CD4-positive, alpha-beta T cell (primary cell): ENCODE measurements at regions not wholly inside any gene's neighbourhood (a gene's known extent, or its start where the extent isn't known, plus 50 kb on each side); places are given as distances from the start of the nearest gene placed in this dataset.
"Not testable (repeated sequence)": the region's sequence is repeated elsewhere in the genome, so short reads cannot be mapped to it uniquely, and the experiment has no call there.

Experiments
- ATAC-seq: fragments of 200-7000 bp; cut with Tn5 transposase; one replicate; pipeline ENCODE4 v1.10.0; 2022; ENCODE audit warnings: mild to moderate bottlenecking; ENCODE audit not compliant: poor library complexity
- CTCF ChIA-PET: fragments of 350-600 bp; sonication (Branson Sonifier 250); formaldehyde crosslinking; loops from one replicate; lab custom pipeline; 2021; ENCODE audit warnings: antibody characterized with exemption, inconsistent platforms; lab: Charles Lee
- POLR2A ChIA-PET: fragments of 350-600 bp; sonication (Branson Sonifier 250); formaldehyde crosslinking; loops from one replicate; lab custom pipeline; 2021; ENCODE audit warnings: antibody characterized with exemption, inconsistent platforms; lab: Charles Lee
- DNase-seq, 14 experiments: peaks; one replicate each; pipeline ENCODE4 v3.0.0-alpha.2; 2013 to 2020; ENCODE audit warnings: mixed read lengths in 2 of 14
- H3K27ac ChIP-seq, 2 donors: one replicate each; pipeline versions ENCODE4 v1.5.1 to v1.7.0; 2013; ENCODE audit warnings: low read length in 2 of 2, low read depth in 1 of 2, mild to moderate bottlenecking in 1 of 2
- H3K27me3 ChIP-seq, 2 experiments: 1 replicate in 1 of 2; 2 replicates in 1 of 2; pipeline versions ENCODE4 v1.6.1 to v1.7.0; 2013; ENCODE audit warnings: low read length in 2 of 2, control low read depth in 1 of 2, mild to moderate bottlenecking in 1 of 2, moderate library complexity in 1 of 2; ENCODE audit not compliant: insufficient read depth in 2 of 2, control insufficient read depth in 1 of 2
- H3K36me3 ChIP-seq: one replicate; pipeline ENCODE4 v1.6.1; 2013; ENCODE audit warnings: low read length, control low read depth; ENCODE audit not compliant: insufficient read depth
- H3K4me1 ChIP-seq: one replicate; pipeline ENCODE4 v1.6.1; 2013; ENCODE audit warnings: low read length, control low read depth; ENCODE audit not compliant: insufficient read depth
- H3K4me3 ChIP-seq: one replicate; pipeline ENCODE4 v1.5.1; 2013; ENCODE audit warnings: mild to moderate bottlenecking, low read length, moderate library complexity
- H3K9me3 ChIP-seq, 2 experiments: 1 replicate in 1 of 2; 2 replicates in 1 of 2; pipeline versions ENCODE4 v1.6.1 to v1.7.0; 2013; ENCODE audit warnings: low read length in 2 of 2, mild to moderate bottlenecking in 2 of 2, control low read depth in 1 of 2, moderate library complexity in 1 of 2; ENCODE audit not compliant: control insufficient read depth in 1 of 2, insufficient read depth in 1 of 2
- H3K27ac Mint-ChIP-seq: one replicate; pipeline ENCODE4 v1.8.0; 2020; ENCODE audit warnings: mixed read lengths
- H3K27me3 Mint-ChIP-seq: one replicate; pipeline ENCODE4 v1.8.0; 2021; ENCODE audit warnings: mixed read lengths
- H3K36me3 Mint-ChIP-seq: one replicate; pipeline ENCODE4 v1.8.0; 2021; ENCODE audit warnings: low read depth, mixed read lengths
- H3K4me1 Mint-ChIP-seq: one replicate; pipeline ENCODE4 v1.8.0; 2021; ENCODE audit warnings: low read depth, mixed read lengths
- H3K4me3 Mint-ChIP-seq: one replicate; pipeline ENCODE4 v1.8.0; 2020; ENCODE audit warnings: mild to moderate bottlenecking, mixed read lengths
- H3K9me3 Mint-ChIP-seq: one replicate; pipeline ENCODE4 v1.8.0; 2020; ENCODE audit warnings: mixed read lengths
- CTCF ChIP-seq: fragments of 200-600 bp; IDR thresholded peaks from one replicate; pipeline ENCODE4 v1.8.0; 2022; ENCODE audit warnings: antibody characterized with exemption, mild to moderate bottlenecking
- intact Hi-C, 2 experiments: fragments of 100-400 bp; cut with DNase I in 1 of 2; cut with micrococcal nuclease in 1 of 2; formaldehyde crosslinking; loops; one replicate each; pipeline versions ENCODE4 v1.15.1 to v1.9.0; 2023 to 2025; cut with DNase I, micrococcal nuclease

- Mint-ChIP-seq H3K4me3 (no peak overlapping the region), H3K9me3 (no peaks in the 10 kb centered on the region), H3K27me3 (no peaks in the 10 kb centered on the region), H3K4me1 (no peaks in the 10 kb centered on the region), H3K27ac (no peak overlapping the region), H3K36me3 (no peaks in the 10 kb centered on the region)
- Histone ChIP-seq H3K4me1 (no peaks in the 10 kb centered on the region), H3K9me3 (no peaks in the 10 kb centered on the region), H3K27me3 (no peaks in the 10 kb centered on the region), H3K36me3 (no peaks in the 10 kb centered on the region), H3K4me3 (no peak overlapping the region), H3K27ac (no peak overlapping the region)
- ATAC-seq (no peak), DNase-seq (no peak)
- intact Hi-C loops: no loop called here
- ChIA-PET POLR2A (no interaction called here), CTCF (no interaction called here)
- TF ChIP-seq CTCF: no peak
Observed at GRCh38 chr7:152544481-152544927, 108.7 kb upstream of the KMT2C start.

- Mint-ChIP-seq H3K4me3 (no peak overlapping the region), H3K27ac (no peak overlapping the region), H3K36me3 (no peaks in the 10 kb centered on the region), H3K9me3 (no peaks in the 10 kb centered on the region), H3K4me1 (no peaks in the 10 kb centered on the region), H3K27me3 (no peaks in the 10 kb centered on the region)
- no peak for ATAC-seq
- no peak for DNase-seq
- Histone ChIP-seq H3K27me3 (no peaks in the 10 kb centered on the region), H3K4me3 (no peak overlapping the region), H3K9me3 (no peaks in the 10 kb centered on the region), H3K36me3 (no peaks in the 10 kb centered on the region), H3K4me1 (no peaks in the 10 kb centered on the region), H3K27ac (no peak overlapping the region)
- ChIA-PET CTCF (no interaction called here), POLR2A (no interaction called here)
- intact Hi-C loops: no loop called here
- TF ChIP-seq CTCF: no peak
Observed at GRCh38 chr7:152543799-152544198, 108.0 kb upstream of the KMT2C start.

GRCh38 chr7:152541892-152542291 lies 106.1 kb upstream of the KMT2C start:
- ChIA-PET POLR2A (no interaction called here), CTCF (no interaction called here)
- H3K4me3 Mint-ChIP-seq: no peak overlapping the region
- H3K36me3 Mint-ChIP-seq: no peaks in the 10 kb centered on the region
- no peak overlapping the region for H3K27ac ChIP-seq
- TF ChIP-seq CTCF: no peak
- DNase-seq: no peak
- no peak overlapping the region for H3K27ac Mint-ChIP-seq
- no peak for ATAC-seq
- no peak overlapping the region for H3K4me3 ChIP-seq
- H3K36me3 ChIP-seq: no peaks in the 10 kb centered on the region
- no peaks in the 10 kb centered on the region for H3K4me1 Mint-ChIP-seq
- H3K9me3 Mint-ChIP-seq: no peaks in the 10 kb centered on the region
- H3K27me3 ChIP-seq: no peaks in the 10 kb centered on the region
- no peaks in the 10 kb centered on the region for H3K4me1 ChIP-seq
- intact Hi-C loops: no loop called here
- no peaks in the 10 kb centered on the region for H3K9me3 ChIP-seq
- H3K27me3 Mint-ChIP-seq: no peaks in the 10 kb centered on the region

GRCh38 chr7:152539190-152539495 lies 103.3 kb upstream of the KMT2C start:
- H3K36me3 ChIP-seq, H3K27me3 Mint-ChIP-seq, H3K27ac ChIP-seq, H3K4me1 ChIP-seq, H3K27me3 ChIP-seq, H3K4me1 Mint-ChIP-seq, intact Hi-C loops, CTCF ChIA-PET, POLR2A ChIA-PET, H3K36me3 Mint-ChIP-seq, DNase-seq, H3K4me3 ChIP-seq, H3K4me3 Mint-ChIP-seq, ATAC-seq, H3K9me3 ChIP-seq, H3K9me3 Mint-ChIP-seq, H3K27ac Mint-ChIP-seq: not testable (repeated sequence)

GRCh38 chr7:152538346-152539189 lies 102.8 kb upstream of the KMT2C start:
- H3K27ac ChIP-seq, H3K9me3 ChIP-seq, POLR2A ChIA-PET, H3K9me3 Mint-ChIP-seq, H3K36me3 ChIP-seq, H3K4me3 ChIP-seq, ATAC-seq, intact Hi-C loops, H3K27me3 Mint-ChIP-seq, H3K36me3 Mint-ChIP-seq, H3K4me3 Mint-ChIP-seq, CTCF ChIA-PET, H3K27me3 ChIP-seq, H3K4me1 Mint-ChIP-seq, DNase-seq, H3K4me1 ChIP-seq, H3K27ac Mint-ChIP-seq: not testable (repeated sequence)
